Mesendoderm (in vitro differentiated cells): ENCODE measurements at regions not wholly inside any gene's neighbourhood (a gene's known extent, or its start where the extent isn't known, plus 50 kb on each side); places are given as distances from the start of the nearest gene placed in this dataset.

ENCODE experiments used
- DNase-seq: peaks from one replicate; pipeline ENCODE4 v3.0.0; 2013
- H2AK5ac ChIP-seq: 2 replicates; pipeline ENCODE4 v1.6.1; 2013; ENCODE audit warnings: low read length, inconsistent platforms
- H2BK120ac ChIP-seq: 2 replicates; pipeline ENCODE4 v1.6.1; 2013; ENCODE audit warnings: low read depth, mild to moderate bottlenecking, low read length, moderate library complexity, mixed read lengths
- H2BK15ac ChIP-seq: replicated peaks from 2 replicates; pipeline ENCODE4 v1.6.1; 2013; ENCODE audit warnings: low read depth, mild to moderate bottlenecking, moderate library complexity
- H2BK5ac ChIP-seq: 2 replicates; pipeline ENCODE4 v1.6.1; 2013; ENCODE audit warnings: low read length, inconsistent platforms
- H3K18ac ChIP-seq: 2 replicates; pipeline ENCODE4 v1.6.1; 2013; ENCODE audit warnings: mild to moderate bottlenecking, low read length, mixed read lengths
- H3K23ac ChIP-seq: one replicate; pipeline ENCODE4 v1.6.1; 2013; ENCODE audit warnings: low read length
- H3K27ac ChIP-seq: 2 replicates; pipeline ENCODE4 v1.5.1; 2013; ENCODE audit warnings: low read depth, mild to moderate bottlenecking, inconsistent platforms, low read length, moderate library complexity
- H3K27me3 ChIP-seq: 2 replicates; pipeline ENCODE4 v1.6.1; 2013; ENCODE audit warnings: low read length, control low read depth, mild to moderate bottlenecking, inconsistent platforms; ENCODE audit not compliant: insufficient read depth, poor library complexity
- H3K36me3 ChIP-seq: 2 replicates; pipeline ENCODE4 v1.6.1; 2013; ENCODE audit warnings: low read length, inconsistent platforms; ENCODE audit not compliant: control insufficient read depth, insufficient read depth
- H3K4ac ChIP-seq: one replicate; pipeline ENCODE4 v1.6.1; 2013; ENCODE audit warnings: low read depth, mild to moderate bottlenecking, low read length, moderate library complexity
- H3K4me1 ChIP-seq: 2 replicates; pipeline ENCODE4 v1.6.1; 2013; ENCODE audit warnings: low read depth, low read length, inconsistent platforms; ENCODE audit not compliant: control insufficient read depth
- H3K4me2 ChIP-seq: 2 replicates; pipeline ENCODE4 v1.6.1; 2013; ENCODE audit warnings: low read length
- H3K4me3 ChIP-seq: 2 replicates; pipeline ENCODE4 v1.5.1; 2013; ENCODE audit warnings: mild to moderate bottlenecking, low read length
- H3K56ac ChIP-seq: one replicate; pipeline ENCODE4 v1.6.1; 2013; ENCODE audit warnings: low read length
- H3K79me1 ChIP-seq: 2 replicates; pipeline ENCODE4 v1.6.1; 2013; ENCODE audit warnings: low read length, inconsistent platforms
- H3K79me2 ChIP-seq: 2 replicates; pipeline ENCODE4 v1.6.1; 2013; ENCODE audit warnings: mild to moderate bottlenecking, low read length; ENCODE audit not compliant: control insufficient read depth, insufficient read depth
- H3K9ac ChIP-seq: 2 replicates; pipeline ENCODE4 v1.6.1; 2013; ENCODE audit warnings: low read length, inconsistent platforms
- H4K5ac ChIP-seq: one replicate; pipeline ENCODE4 v1.6.1; 2013; ENCODE audit warnings: low read length
- H4K8ac ChIP-seq: one replicate; pipeline ENCODE4 v1.6.1; 2013; ENCODE audit warnings: low read depth, mild to moderate bottlenecking, control low read depth, low read length, moderate library complexity
- WGBS: extraction: QIAGEN DNeasy Blood & Tissue Kit; methylation state at CpG from one replicate; pipeline ENCODE4 v1.1.7; 2013; ENCODE audit warnings: low lambda C conversion rate, missing lambda C conversion rate; ENCODE audit not compliant: insufficient coverage; ENCODE audit errors: extremely low coverage; 5-methylcytosine and 5-hydroxymethylcytosine counted together

DNA sequence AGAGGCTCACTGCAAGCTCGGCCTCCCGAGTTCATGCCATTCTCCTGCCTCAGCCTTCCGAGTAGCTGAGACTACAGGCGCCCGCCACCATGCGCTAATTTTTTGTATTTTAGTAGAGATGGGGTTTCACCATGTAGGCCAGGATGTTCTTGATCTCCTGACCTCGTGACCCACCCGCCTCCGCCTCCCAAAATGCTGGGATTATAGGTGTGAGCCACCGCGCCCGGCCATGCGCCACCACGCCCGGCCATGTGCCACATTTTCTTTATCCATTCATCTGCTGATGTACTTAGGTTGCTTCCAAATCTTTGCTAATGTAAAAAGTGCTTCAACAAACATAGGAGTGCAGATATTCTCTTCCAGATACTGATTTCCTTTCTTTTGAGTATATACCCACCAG is 408.6 kb downstream of the CAAP1 start:
- DNase-seq = no peak
- Histone ChIP-seq H3K56ac (no peak overlapping the region), H3K79me2 (no peaks in the 10 kb centered on the region), H2BK5ac (no peak overlapping the region), H2BK120ac (no peak overlapping the region), H3K23ac (no peak overlapping the region), H3K4ac (no peak overlapping the region), H3K18ac (no peak overlapping the region), H3K4me1 (no peaks in the 10 kb centered on the region), H3K36me3 (no peaks in the 10 kb centered on the region), H3K79me1 (no peaks in the 10 kb centered on the region), H4K5ac (no peak overlapping the region), H4K8ac (no peak overlapping the region), H3K27me3 (no peaks in the 10 kb centered on the region), H2BK15ac (no peak overlapping the region), H2AK5ac (no peak overlapping the region), H3K4me2 (no peak overlapping the region), H3K9ac (no peak overlapping the region), H3K27ac (no peak overlapping the region), H3K4me3 (no peak overlapping the region)
- WGBS = no CpG with 5 or more reads among the region's 15 CpGs

DNA sequence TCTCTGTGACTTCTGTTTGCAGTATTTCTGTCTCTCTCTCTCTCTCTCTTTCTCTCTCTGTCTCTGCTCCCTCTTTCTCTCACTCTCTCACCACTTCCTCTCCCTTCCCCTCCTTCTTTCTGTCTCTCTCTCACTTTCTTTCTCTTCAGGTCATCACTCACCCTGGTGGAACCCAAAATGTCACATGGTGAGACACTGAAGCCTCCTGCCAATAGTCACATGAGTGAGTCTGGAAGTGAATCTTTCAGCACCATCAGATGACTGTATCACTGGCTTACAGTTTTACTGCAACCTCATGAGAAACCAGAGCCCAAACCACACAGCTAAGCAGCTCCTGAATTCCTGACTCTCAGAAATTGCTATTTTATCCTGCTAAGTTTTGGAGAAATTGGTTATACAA is 414.6 kb downstream of the CAAP1 start:
- Histone ChIP-seq H2AK5ac (no peak overlapping the region), H3K27ac (no peak overlapping the region), H4K5ac (no peak overlapping the region), H3K9ac (no peak overlapping the region), H3K79me2 (no peaks in the 10 kb centered on the region), H2BK15ac (no peak overlapping the region), H3K4me1 (no peaks in the 10 kb centered on the region), H4K8ac (no peak overlapping the region), H3K23ac (no peak overlapping the region), H3K4me3 (no peak overlapping the region), H2BK5ac (no peak overlapping the region), H3K36me3 (no peaks in the 10 kb centered on the region), H2BK120ac (no peak overlapping the region), H3K56ac (no peak overlapping the region), H3K27me3 (no peaks in the 10 kb centered on the region), H3K4me2 (no peak overlapping the region), H3K18ac (no peak overlapping the region), H3K79me1 (no peaks in the 10 kb centered on the region), H3K4ac (no peak overlapping the region)
- no peak for DNase-seq

DNA sequence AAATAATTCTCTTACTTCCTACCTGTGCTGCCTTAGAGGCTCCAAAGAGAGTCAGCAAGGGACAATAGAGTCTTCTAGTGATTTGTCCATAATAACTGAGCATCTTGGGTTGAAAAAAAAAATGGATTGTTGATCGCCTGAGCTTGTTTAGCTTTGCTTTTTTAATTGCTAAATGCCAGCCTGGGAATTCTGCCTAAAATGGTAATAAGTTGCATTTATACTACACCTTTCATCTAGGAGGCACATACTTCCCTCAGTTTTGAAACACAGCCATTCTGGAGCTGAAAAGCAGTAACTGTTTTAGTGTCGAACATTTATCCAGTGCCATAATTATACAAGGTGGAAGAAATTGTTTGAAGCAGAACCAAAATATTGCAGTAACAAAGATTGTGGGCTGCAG is 421.3 kb downstream of the CAAP1 start:
- H2AK5ac ChIP-seq = no peak overlapping the region
- no peak overlapping the region for H2BK120ac ChIP-seq
- no peak overlapping the region for H4K8ac ChIP-seq
- H3K36me3 ChIP-seq = no peaks in the 10 kb centered on the region
- no peak overlapping the region for H3K9ac ChIP-seq
- no peak overlapping the region for H3K23ac ChIP-seq
- H2BK15ac ChIP-seq = no peak overlapping the region
- H3K79me2 ChIP-seq = no peaks in the 10 kb centered on the region
- H4K5ac ChIP-seq = no peak overlapping the region
- no peak for DNase-seq
- WGBS = no CpG with 5 or more reads among the region's 2 CpGs
- no peaks in the 10 kb centered on the region for H3K27me3 ChIP-seq
- H3K4me2 ChIP-seq = no peak overlapping the region
- no peak overlapping the region for H2BK5ac ChIP-seq
- H3K79me1 ChIP-seq = no peaks in the 10 kb centered on the region
- no peak overlapping the region for H3K18ac ChIP-seq
- no peak overlapping the region for H3K56ac ChIP-seq
- no peak overlapping the region for H3K27ac ChIP-seq
- no peak overlapping the region for H3K4me3 ChIP-seq
- no peaks in the 10 kb centered on the region for H3K4me1 ChIP-seq
- no peak overlapping the region for H3K4ac ChIP-seq

DNA sequence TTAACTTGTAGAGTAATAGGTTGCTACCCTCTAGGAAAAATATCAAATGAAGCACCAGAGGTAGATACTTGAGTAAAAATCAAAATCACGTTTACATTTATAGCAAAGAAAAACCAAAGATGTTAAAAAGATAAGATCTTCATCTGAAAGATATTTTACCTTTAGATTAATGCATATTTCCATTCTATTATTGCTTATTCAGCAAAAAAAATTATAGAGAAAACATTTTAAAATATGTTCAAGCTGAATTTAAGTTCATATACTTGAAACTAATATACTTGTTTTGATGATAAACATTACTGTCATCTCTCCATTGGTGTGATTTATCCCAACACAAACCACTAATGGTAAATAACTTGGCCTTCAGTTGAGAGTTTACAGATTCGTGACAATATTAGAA is 422.3 kb downstream of the CAAP1 start:
- Histone ChIP-seq H3K23ac (no peak overlapping the region), H3K79me1 (no peaks in the 10 kb centered on the region), H2BK5ac (no peak overlapping the region), H4K8ac (no peak overlapping the region), H3K27ac (no peak overlapping the region), H3K4me3 (no peak overlapping the region), H3K27me3 (no peaks in the 10 kb centered on the region), H4K5ac (no peak overlapping the region), H2AK5ac (no peak overlapping the region), H3K4me1 (no peaks in the 10 kb centered on the region), H3K9ac (no peak overlapping the region), H3K4me2 (no peak overlapping the region), H2BK120ac (no peak overlapping the region), H2BK15ac (no peak overlapping the region), H3K79me2 (no peaks in the 10 kb centered on the region), H3K36me3 (no peaks in the 10 kb centered on the region), H3K56ac (no peak overlapping the region), H3K4ac (no peak overlapping the region), H3K18ac (no peak overlapping the region)
- no peak for DNase-seq
- no CpG with 5 or more reads among the region's 2 CpGs for WGBS

DNA sequence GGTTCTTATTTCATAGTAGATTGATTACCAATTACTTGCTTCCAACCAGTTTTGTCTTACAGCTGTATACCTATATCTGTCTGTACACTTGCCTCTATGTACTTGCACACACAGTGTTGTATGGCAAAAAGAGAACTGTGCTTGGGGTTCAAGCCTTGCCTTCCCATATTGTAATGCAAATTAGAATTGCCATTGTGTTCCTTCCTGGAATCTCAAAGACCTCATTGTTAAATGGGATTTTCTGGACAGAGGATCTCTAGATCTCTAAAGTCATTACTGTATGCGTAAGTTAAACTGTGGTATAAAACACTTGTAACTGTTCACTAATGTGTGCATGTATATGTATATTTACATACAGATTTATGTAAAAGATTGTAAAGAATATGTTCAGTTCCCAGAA is 428.8 kb downstream of the CAAP1 start:
- no peak overlapping the region for H4K8ac ChIP-seq
- no peak overlapping the region for H3K9ac ChIP-seq
- H3K4me1 ChIP-seq = no peaks in the 10 kb centered on the region
- no peak overlapping the region for H3K4me3 ChIP-seq
- no peak overlapping the region for H3K4ac ChIP-seq
- no peak for DNase-seq
- H4K5ac ChIP-seq = no peak overlapping the region
- no peak overlapping the region for H2BK15ac ChIP-seq
- H2AK5ac ChIP-seq = no peak overlapping the region
- H3K79me1 ChIP-seq = no peaks in the 10 kb centered on the region
- no peaks in the 10 kb centered on the region for H3K27me3 ChIP-seq
- no peak overlapping the region for H3K56ac ChIP-seq
- H3K18ac ChIP-seq = no peak overlapping the region
- H2BK120ac ChIP-seq = no peak overlapping the region
- WGBS = no CpG with 5 or more reads among the region's 1 CpG
- no peaks in the 10 kb centered on the region for H3K79me2 ChIP-seq
- no peak overlapping the region for H3K4me2 ChIP-seq
- no peaks in the 10 kb centered on the region for H3K36me3 ChIP-seq
- no peak overlapping the region for H3K27ac ChIP-seq
- no peak overlapping the region for H3K23ac ChIP-seq
- no peak overlapping the region for H2BK5ac ChIP-seq

DNA sequence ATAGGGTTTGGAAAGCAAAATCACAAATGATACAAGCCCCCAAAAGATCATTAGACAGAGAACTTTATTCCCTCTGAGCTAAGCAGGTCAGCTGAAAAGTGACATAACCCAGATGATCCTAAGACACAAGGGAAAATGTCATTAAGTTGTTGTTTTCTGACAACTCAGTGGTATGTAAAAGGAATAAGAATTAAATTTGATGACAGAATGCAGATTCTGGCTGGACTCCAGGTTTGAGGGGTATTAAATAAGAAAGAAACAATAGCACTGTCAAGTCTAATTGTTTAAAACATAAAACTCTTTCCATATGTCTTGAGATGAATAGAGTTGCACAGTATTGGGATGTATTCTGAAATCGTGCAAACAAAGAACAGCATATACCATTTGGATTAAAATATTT is 429.9 kb downstream of the CAAP1 start:
- no peak overlapping the region for H3K4ac ChIP-seq
- no peaks in the 10 kb centered on the region for H3K36me3 ChIP-seq
- DNase-seq = no peak
- no peak overlapping the region for H4K8ac ChIP-seq
- H3K4me3 ChIP-seq = no peak overlapping the region
- no peak overlapping the region for H3K27ac ChIP-seq
- H3K9ac ChIP-seq = no peak overlapping the region
- H3K79me2 ChIP-seq = no peaks in the 10 kb centered on the region
- no peak overlapping the region for H4K5ac ChIP-seq
- H2AK5ac ChIP-seq = no peak overlapping the region
- H3K27me3 ChIP-seq = no peaks in the 10 kb centered on the region
- no peaks in the 10 kb centered on the region for H3K79me1 ChIP-seq
- H3K4me2 ChIP-seq = no peak overlapping the region
- WGBS = no CpG with 5 or more reads among the region's 1 CpG
- no peak overlapping the region for H2BK15ac ChIP-seq
- H3K18ac ChIP-seq = no peak overlapping the region
- no peak overlapping the region for H3K23ac ChIP-seq
- H3K56ac ChIP-seq = no peak overlapping the region
- no peak overlapping the region for H2BK5ac ChIP-seq
- no peaks in the 10 kb centered on the region for H3K4me1 ChIP-seq
- no peak overlapping the region for H2BK120ac ChIP-seq
